ENCODE measurements at regions not wholly inside any gene's neighbourhood (a gene's known extent, or its start where the extent isn't known, plus 50 kb on each side); places are given as distances from the start of the nearest gene placed in this dataset.
"Not testable (repeated sequence)": the region's sequence is repeated elsewhere in the genome, so short reads cannot be mapped to it uniquely, and the experiment has no call there.

DNA sequence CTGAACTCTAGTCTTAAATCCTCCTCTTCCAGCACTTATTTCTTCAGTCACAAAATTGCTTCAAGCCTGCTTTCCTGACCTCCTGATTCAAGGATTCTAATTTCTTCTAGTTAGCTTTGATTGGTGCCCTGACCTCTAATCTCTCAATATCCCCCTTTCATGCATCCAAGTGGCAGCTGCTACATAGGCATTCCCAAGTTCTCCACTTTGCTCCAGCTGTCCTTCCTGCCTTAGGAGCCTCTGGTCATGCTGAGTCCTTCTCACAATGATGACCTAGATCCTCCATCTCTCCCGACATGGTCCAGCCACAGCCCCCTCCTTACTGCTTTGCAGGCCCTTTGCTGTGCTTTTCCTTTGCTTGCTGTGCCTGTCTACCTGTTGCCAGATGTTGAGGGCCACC lies 347.8 kb upstream of the C2CD4B start:
- TF ChIP-seq, protein P1, sequence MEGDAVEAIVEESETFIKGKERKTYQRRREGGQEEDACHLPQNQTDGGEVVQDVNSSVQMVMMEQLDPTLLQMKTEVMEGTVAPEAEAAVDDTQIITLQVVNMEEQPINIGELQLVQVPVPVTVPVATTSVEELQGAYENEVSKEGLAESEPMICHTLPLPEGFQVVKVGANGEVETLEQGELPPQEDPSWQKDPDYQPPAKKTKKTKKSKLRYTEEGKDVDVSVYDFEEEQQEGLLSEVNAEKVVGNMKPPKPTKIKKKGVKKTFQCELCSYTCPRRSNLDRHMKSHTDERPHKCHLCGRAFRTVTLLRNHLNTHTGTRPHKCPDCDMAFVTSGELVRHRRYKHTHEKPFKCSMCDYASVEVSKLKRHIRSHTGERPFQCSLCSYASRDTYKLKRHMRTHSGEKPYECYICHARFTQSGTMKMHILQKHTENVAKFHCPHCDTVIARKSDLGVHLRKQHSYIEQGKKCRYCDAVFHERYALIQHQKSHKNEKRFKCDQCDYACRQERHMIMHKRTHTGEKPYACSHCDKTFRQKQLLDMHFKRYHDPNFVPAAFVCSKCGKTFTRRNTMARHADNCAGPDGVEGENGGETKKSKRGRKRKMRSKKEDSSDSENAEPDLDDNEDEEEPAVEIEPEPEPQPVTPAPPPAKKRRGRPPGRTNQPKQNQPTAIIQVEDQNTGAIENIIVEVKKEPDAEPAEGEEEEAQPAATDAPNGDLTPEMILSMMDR (IDR thresholded peaks at IDR 0.05) = no peak
- Mint-ChIP-seq H3K27ac (ENCODE audit: unreplicated experiment) (no peak overlapping the region), H3K9me3 (ENCODE audit: low read depth) (no peaks in the 10 kb centered on the region), H3K4me1 (ENCODE audit: low read depth) (peaks cover 7% of the 10 kb centered on the region), H3K4me3 (ENCODE audit: unreplicated experiment) (no peak overlapping the region), H3K27me3 (ENCODE audit: low read depth) (no peaks in the 10 kb centered on the region), H3K36me3 (ENCODE audit: low read depth) (no peaks in the 10 kb centered on the region)
- DNase-seq (ENCODE audit: low spot score) = no peak

DNA sequence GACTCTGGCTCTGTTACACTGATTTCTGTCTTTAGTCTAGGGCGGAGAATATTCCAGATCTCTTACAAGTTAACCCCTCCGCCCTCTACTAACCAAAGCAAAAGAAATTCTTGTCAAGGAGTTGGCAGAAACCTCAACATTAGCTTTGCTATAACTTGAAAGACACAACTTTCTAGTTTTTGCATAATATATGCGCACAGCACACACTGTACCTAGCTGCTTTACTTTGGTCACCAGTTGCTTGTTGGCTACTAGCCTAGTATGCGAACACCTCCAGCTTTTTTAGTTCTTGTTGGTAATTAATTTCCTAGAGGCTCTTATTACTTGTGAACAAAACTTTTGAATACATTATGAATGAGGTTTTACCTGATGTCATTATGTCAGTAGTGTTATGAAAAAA lies 348.8 kb upstream of the C2CD4B start:
- no peak for DNase-seq (ENCODE audit: low spot score)
- H3K4me1 Mint-ChIP-seq (ENCODE audit: low read depth) = peaks cover 7% of the 10 kb centered on the region
- H3K27me3 Mint-ChIP-seq (ENCODE audit: low read depth) = no peaks in the 10 kb centered on the region
- TF ChIP-seq, protein P1 (IDR thresholded peaks at IDR 0.05) = no peak
- no peak overlapping the region for H3K27ac Mint-ChIP-seq (ENCODE audit: unreplicated experiment)
- no peaks in the 10 kb centered on the region for H3K9me3 Mint-ChIP-seq (ENCODE audit: low read depth)
- H3K4me3 Mint-ChIP-seq (ENCODE audit: unreplicated experiment) = no peak overlapping the region
- no peaks in the 10 kb centered on the region for H3K36me3 Mint-ChIP-seq (ENCODE audit: low read depth)

DNA sequence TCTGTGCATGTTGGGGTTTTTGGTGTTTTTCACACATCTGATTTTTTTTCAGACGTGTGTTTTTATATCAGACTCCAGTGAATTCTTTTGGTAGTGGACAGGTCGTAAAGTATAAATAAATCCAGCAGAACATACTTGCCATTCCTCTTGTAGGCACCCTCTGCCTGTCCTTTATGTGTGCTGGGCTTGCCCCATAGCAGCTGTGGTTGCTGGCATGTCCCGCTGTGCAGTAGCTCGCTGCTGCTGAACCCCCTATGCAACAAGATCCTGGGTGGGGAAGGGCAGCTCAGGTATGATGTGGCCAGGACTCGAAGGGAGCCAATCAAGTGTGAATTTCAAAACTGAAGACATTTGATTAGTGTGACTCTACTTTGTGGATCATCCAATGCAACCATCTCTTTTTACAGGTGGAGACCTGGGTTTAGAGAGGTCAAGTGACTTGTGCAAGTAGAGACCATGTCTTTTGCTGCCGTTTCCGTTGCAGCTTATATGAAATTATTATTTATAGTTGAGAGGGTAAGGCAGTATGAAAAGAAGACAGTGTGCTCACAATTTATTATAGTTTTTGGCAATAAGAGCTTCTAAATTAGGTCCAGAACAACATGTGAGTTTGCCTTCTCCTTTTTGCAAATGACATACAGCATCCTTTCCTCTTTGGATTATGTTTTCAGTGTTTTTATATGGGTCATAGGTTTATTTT lies 350.8 kb upstream of the C2CD4B start:
- peaks cover 7% of the 10 kb centered on the region for H3K4me1 Mint-ChIP-seq (ENCODE audit: low read depth)
- TF ChIP-seq, protein P1 (IDR thresholded peaks at IDR 0.05) = no peak
- H3K27me3 Mint-ChIP-seq (ENCODE audit: low read depth) = no peaks in the 10 kb centered on the region
- H3K36me3 Mint-ChIP-seq (ENCODE audit: low read depth) = no peaks in the 10 kb centered on the region
- no peak overlapping the region for H3K4me3 Mint-ChIP-seq (ENCODE audit: unreplicated experiment)
- H3K27ac Mint-ChIP-seq (ENCODE audit: unreplicated experiment) = no peak overlapping the region
- DNase-seq (ENCODE audit: low spot score) = no peak
- H3K9me3 Mint-ChIP-seq (ENCODE audit: low read depth) = no peaks in the 10 kb centered on the region

DNA sequence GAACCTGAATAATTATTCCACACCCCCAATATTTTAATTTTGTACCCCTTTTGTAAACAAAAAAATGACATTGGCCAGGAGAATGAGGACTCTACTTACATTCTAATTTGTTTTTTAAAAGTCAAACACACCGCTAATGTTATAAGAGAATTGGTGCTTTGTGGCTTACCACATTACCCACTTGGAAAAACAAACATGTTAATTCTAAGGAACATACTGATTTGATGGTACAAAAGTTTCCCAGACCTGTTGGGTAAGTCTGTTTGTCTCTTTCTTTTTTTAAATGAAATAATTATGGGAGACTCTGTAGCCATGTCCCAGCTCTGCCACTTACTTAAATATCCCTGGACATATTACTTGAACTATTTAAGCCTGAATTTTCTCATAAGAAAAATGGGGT lies 352.5 kb upstream of the C2CD4B start:
- no peaks in the 10 kb centered on the region for H3K27me3 Mint-ChIP-seq (ENCODE audit: low read depth)
- H3K36me3 Mint-ChIP-seq (ENCODE audit: low read depth) = no peaks in the 10 kb centered on the region
- no peak for DNase-seq (ENCODE audit: low spot score)
- no peaks in the 10 kb centered on the region for H3K9me3 Mint-ChIP-seq (ENCODE audit: low read depth)
- H3K27ac Mint-ChIP-seq (ENCODE audit: unreplicated experiment) = no peak overlapping the region
- TF ChIP-seq, protein P1 (IDR thresholded peaks at IDR 0.05) = no peak
- peaks cover 8% of the 10 kb centered on the region for H3K4me1 Mint-ChIP-seq (ENCODE audit: low read depth)
- no peak overlapping the region for H3K4me3 Mint-ChIP-seq (ENCODE audit: unreplicated experiment)

DNA sequence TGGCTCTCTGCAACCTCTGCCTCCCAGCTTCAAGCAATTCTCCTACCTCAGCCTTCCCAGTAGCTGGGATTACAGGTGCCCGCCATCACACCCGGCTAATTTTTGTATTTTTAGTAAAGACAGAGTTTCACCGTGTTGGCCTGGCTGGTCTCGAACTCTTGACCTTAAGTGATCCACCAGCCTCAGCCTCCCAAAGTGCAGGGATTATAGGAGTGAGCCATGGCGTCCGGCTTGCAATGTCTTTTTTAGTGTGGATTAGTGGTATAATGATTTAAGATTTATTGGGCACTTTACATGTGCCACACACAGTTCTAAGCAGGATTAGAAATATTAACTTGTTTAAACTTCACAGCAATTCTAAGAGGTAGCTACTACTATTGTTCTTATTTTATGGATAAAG lies 353.6 kb upstream of the C2CD4B start:
- H3K36me3 Mint-ChIP-seq (ENCODE audit: low read depth); H3K27me3 Mint-ChIP-seq (ENCODE audit: low read depth); H3K9me3 Mint-ChIP-seq (ENCODE audit: low read depth); H3K27ac Mint-ChIP-seq (ENCODE audit: unreplicated experiment); H3K4me3 Mint-ChIP-seq (ENCODE audit: unreplicated experiment); DNase-seq (ENCODE audit: low spot score): not testable (repeated sequence)
- H3K4me1 Mint-ChIP-seq (ENCODE audit: low read depth) = peaks cover 19% of the 10 kb centered on the region

DNA sequence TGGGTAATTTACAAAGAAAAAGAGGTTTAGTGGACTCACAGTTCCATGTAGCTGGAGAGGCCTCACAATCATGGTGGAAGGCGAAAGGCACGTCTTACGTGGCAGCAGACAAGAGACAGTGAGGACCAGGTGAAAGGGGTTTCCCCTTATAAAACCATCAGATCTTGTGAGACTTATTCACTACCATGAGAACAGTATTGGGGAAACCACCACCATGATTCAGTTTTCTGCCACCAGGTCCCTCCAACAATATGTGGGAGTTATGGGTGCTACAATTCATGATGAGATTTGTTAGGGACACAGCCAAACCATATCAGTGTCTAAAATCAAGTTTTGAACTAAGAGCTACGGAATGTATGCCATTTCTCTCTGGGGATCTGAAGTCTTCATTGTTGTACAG lies 354.8 kb upstream of the C2CD4B start:
- Mint-ChIP-seq H3K4me1 (ENCODE audit: low read depth) (peaks cover 19% of the 10 kb centered on the region), H3K36me3 (ENCODE audit: low read depth) (no peaks in the 10 kb centered on the region), H3K4me3 (ENCODE audit: unreplicated experiment) (no peak overlapping the region), H3K27ac (ENCODE audit: unreplicated experiment) (no peak overlapping the region), H3K27me3 (ENCODE audit: low read depth) (no peaks in the 10 kb centered on the region), H3K9me3 (ENCODE audit: low read depth) (no peaks in the 10 kb centered on the region)
- TF ChIP-seq, protein P1 (IDR thresholded peaks at IDR 0.05) = no peak
- DNase-seq (ENCODE audit: low spot score) = no peak

Measured in chondrocyte (in vitro differentiated cells).